ENCODE measurements at regions not wholly inside any gene's neighbourhood (a gene's known extent, or its start where the extent isn't known, plus 50 kb on each side); places are given as distances from the start of the nearest gene placed in this dataset.

GRCh38 chrX:16223385-16223784, 56.1 kb downstream of the MAGEB17 start:
- TF ChIP-seq CTCF (IDR thresholded peaks at IDR 0.05) = no peak
- no peak for TF ChIP-seq POLR2A (IDR thresholded peaks at IDR 0.05)

Data from esophagus squamous epithelium (tissue), 4 donors.